Islet of Langerhans (tissue), 1 donor: ENCODE measurements at regions not wholly inside any gene's neighbourhood (a gene's known extent, or its start where the extent isn't known, plus 50 kb on each side); places are given as distances from the start of the nearest gene placed in this dataset.

Experiments used
- FAIRE-seq: peaks from one replicate; lab custom pipeline; 2011; peaks lifted over from hg19 to GRCh38; lab: Jason Lieb, UNC

- FAIRE-seq, result no peak
These were observed 60.9 kb upstream of the CHRM2 start for GRCh38 chr7:136807598-136807997.

GRCh38 chr7:136803028-136803427, 65.4 kb upstream of the CHRM2 start:
- FAIRE-seq, result no peak

- FAIRE-seq, result no peak
These were observed 84.5 kb upstream of the CHRM2 start for GRCh38 chr7:136783934-136784333.

GRCh38 chr7:136741941-136742340, 126.5 kb upstream of the CHRM2 start:
- no peak for FAIRE-seq

- no peak for FAIRE-seq
These were observed 139.5 kb upstream of the CHRM2 start for GRCh38 chr7:136728945-136729344.

- no peak for FAIRE-seq
These were observed 142.0 kb upstream of the CHRM2 start for GRCh38 chr7:136726460-136726859.

- FAIRE-seq, result no peak
These were observed 150.4 kb upstream of the CHRM2 start for GRCh38 chr7:136717910-136718557.

GRCh38 chr7:136714062-136714461, 154.4 kb upstream of the CHRM2 start:
- no peak for FAIRE-seq

- no peak for FAIRE-seq
These were observed 157.7 kb upstream of the CHRM2 start for GRCh38 chr7:136710751-136711150.

- no peak for FAIRE-seq
These were observed 158.6 kb upstream of the CHRM2 start for GRCh38 chr7:136709876-136710275.

GRCh38 chr7:136702913-136703312, 165.5 kb upstream of the CHRM2 start:
- FAIRE-seq, result no peak

- no peak for FAIRE-seq
These were observed 169.5 kb upstream of the CHRM2 start for GRCh38 chr7:136698977-136699376.

- no peak for FAIRE-seq
These were observed 170.2 kb upstream of the CHRM2 start for GRCh38 chr7:136698231-136698630.

GRCh38 chr7:136697271-136697670, 171.2 kb upstream of the CHRM2 start:
- no peak for FAIRE-seq

GRCh38 chr7:136693166-136694119, 175.0 kb upstream of the CHRM2 start:
- FAIRE-seq, result no peak

- no peak for FAIRE-seq
These were observed 176.2 kb upstream of the CHRM2 start for GRCh38 chr7:136692221-136692620.

- FAIRE-seq, result no peak
These were observed 179.9 kb upstream of the CHRM2 start for GRCh38 chr7:136688601-136689000.

GRCh38 chr7:136687693-136688322, 180.6 kb upstream of the CHRM2 start:
- peak; percentile 80 for FAIRE-seq

- FAIRE-seq, result no peak
These were observed 182.8 kb upstream of the CHRM2 start for GRCh38 chr7:136685501-136686173.

- FAIRE-seq, result no peak
These were observed 190.7 kb upstream of the CHRM2 start for GRCh38 chr7:136677471-136678365.

GRCh38 chr7:136667584-136667983, 200.9 kb upstream of the CHRM2 start:
- no peak for FAIRE-seq
